ENCODE measurements at regions not wholly inside any gene's neighbourhood (a gene's known extent, or its start where the extent isn't known, plus 50 kb on each side); places are given as distances from the start of the nearest gene placed in this dataset.
A peak's percentile ranks its signal among the peaks of the same experiment; 100 is the strongest.

DNA sequence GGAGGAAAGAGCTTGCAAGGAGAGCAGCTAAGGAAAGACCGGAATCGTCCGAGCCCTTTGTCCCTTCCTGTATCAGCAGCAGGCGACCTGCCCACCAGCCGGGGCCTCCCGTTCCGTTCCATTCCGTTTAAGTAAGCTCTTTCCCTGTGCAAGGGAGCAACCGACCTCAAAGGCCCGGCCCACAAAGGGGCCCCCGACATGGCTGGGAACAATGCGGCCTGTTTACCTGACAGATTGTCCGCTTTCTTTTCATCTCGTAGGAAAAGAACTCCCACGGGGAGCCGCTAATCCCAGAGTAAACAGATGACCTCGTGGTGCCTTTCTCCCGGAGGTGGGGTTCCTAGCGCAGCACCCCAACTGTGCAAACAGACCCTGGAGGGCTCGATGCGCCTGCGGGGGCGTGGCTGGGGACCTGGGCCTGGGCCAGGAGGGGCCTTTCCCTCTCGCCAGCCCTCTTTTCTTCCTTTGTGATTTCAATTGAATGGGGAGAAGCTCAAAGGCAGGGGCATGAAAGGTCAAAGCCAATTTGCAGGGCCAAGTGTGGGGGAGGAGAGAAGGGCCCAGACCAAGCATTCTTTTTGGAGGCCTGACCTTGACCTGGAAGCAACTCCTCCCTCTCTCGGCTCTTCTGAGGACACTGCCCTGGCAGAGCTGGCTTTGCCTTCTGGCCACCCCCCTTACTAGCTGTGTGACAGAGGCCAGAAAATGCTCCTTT is 120.2 kb downstream of the INHBB start (continued):
- peak; percentile 67 for TF ChIP-seq ZNF3 (CRISPR knock-in tag; IDR thresholded peaks at IDR 0.05)
- no peak for TF ChIP-seq NFRKB (IDR thresholded peaks at IDR 0.05)
- peak; percentile 100 for TF ChIP-seq FOXA3 (CRISPR knock-in tag; IDR thresholded peaks at IDR 0.05)
- peak; percentile 82 for TF ChIP-seq ZSCAN25 (CRISPR knock-in tag; IDR thresholded peaks at IDR 0.05)
- peak; percentile 37; the same call in 1 of the 2 replicates for TF ChIP-seq ZC3H13 (CRISPR knock-in tag; IDR thresholded peaks at IDR 0.05)
- TF ChIP-seq, protein P1, sequence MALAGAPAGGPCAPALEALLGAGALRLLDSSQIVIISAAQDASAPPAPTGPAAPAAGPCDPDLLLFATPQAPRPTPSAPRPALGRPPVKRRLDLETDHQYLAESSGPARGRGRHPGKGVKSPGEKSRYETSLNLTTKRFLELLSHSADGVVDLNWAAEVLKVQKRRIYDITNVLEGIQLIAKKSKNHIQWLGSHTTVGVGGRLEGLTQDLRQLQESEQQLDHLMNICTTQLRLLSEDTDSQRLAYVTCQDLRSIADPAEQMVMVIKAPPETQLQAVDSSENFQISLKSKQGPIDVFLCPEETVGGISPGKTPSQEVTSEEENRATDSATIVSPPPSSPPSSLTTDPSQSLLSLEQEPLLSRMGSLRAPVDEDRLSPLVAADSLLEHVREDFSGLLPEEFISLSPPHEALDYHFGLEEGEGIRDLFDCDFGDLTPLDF (CRISPR knock-in tag; IDR thresholded peaks at IDR 0.05) = peak; percentile 78
- peak; percentile 96 for TF ChIP-seq SKI (IDR thresholded peaks at IDR 0.05; ENCODE audit: partially characterized antibody)
- peak; percentile 92; the same call in 1 of the 2 replicates for TF ChIP-seq ZNF549 (CRISPR knock-in tag; IDR thresholded peaks at IDR 0.05)
- TF ChIP-seq RFX1 (IDR thresholded peaks at IDR 0.05) = no peak
- TF ChIP-seq ZNF263 (CRISPR knock-in tag; IDR thresholded peaks at IDR 0.05) = peak; percentile 60
- peak; percentile 97 for TF ChIP-seq ZNF614 (CRISPR knock-in tag; IDR thresholded peaks at IDR 0.05; ENCODE audit: borderline replicate concordance)
- TF ChIP-seq ZNF790 (CRISPR knock-in tag; IDR thresholded peaks at IDR 0.05; ENCODE audit: borderline replicate concordance) = peak; percentile 67; the same call in 1 of the 2 replicates
- no peak for TF ChIP-seq GZF1 (CRISPR knock-in tag; IDR thresholded peaks at IDR 0.05)
- peak; percentile 74 for TF ChIP-seq HNRNPL (IDR thresholded peaks at IDR 0.05; ENCODE audit: low read depth, low read length)
- TF ChIP-seq ZNF589 (CRISPR knock-in tag; conservative IDR thresholded peaks at IDR 0.05) = peak; percentile 98
- TF ChIP-seq REXO4 (CRISPR knock-in tag; IDR thresholded peaks at IDR 0.05; ENCODE audit: borderline replicate concordance) = no peak
- TF ChIP-seq, protein P2, sequence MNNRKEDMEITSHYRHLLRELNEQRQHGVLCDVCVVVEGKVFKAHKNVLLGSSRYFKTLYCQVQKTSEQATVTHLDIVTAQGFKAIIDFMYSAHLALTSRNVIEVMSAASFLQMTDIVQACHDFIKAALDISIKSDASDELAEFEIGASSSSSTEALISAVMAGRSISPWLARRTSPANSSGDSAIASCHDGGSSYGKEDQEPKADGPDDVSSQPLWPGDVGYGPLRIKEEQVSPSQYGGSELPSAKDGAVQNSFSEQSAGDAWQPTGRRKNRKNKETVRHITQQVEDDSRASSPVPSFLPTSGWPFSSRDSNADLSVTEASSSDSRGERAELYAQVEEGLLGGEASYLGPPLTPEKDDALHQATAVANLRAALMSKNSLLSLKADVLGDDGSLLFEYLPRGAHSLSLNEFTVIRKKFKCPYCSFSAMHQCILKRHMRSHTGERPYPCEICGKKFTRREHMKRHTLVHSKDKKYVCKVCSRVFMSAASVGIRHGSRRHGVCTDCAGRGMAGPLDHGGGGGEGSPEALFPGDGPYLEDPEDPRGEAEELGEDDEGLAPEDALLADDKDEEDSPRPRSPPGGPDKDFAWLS (CRISPR knock-in tag; IDR thresholded peaks at IDR 0.05; ENCODE audit: borderline replicate concordance) = peak; percentile 99
- TF ChIP-seq SMAD3 (CRISPR knock-in tag; IDR thresholded peaks at IDR 0.05) = peak; percentile 100
- no peak; the same call in 1 of the 2 replicates for TF ChIP-seq EHMT2 (IDR thresholded peaks at IDR 0.05; ENCODE audit: borderline replicate concordance, low read depth, low read length)
- peak; percentile 93; the same call in 1 of the 2 replicates for TF ChIP-seq THYN1 (CRISPR knock-in tag; IDR thresholded peaks at IDR 0.05; ENCODE audit: borderline replicate concordance, low read depth)
- TF ChIP-seq ZSCAN30 (CRISPR knock-in tag; IDR thresholded peaks at IDR 0.05) = peak; percentile 68; the same call in 1 of the 2 replicates
- no peak for TF ChIP-seq SIN3A (IDR thresholded peaks at IDR 0.05; ENCODE audit: borderline replicate concordance, low read depth, low read length)
- TF ChIP-seq NR2F2 (IDR thresholded peaks at IDR 0.05; ENCODE audit: borderline replicate concordance, low read depth) = peak; percentile 98
- peak; percentile 96 for TF ChIP-seq MBD4 (IDR thresholded peaks at IDR 0.05; ENCODE audit: borderline replicate concordance, low read length)
- TF ChIP-seq GFI1 (CRISPR knock-in tag; IDR thresholded peaks at IDR 0.05; ENCODE audit: borderline replicate concordance) = peak; percentile 97
- TF ChIP-seq SP4 (CRISPR knock-in tag; IDR thresholded peaks at IDR 0.05) = peak; percentile 80; the same call in 1 of the 2 replicates
